HCT116 (cell line): ENCODE measurements at regions not wholly inside any gene's neighbourhood (a gene's known extent, or its start where the extent isn't known, plus 50 kb on each side); places are given as distances from the start of the nearest gene placed in this dataset.

Source experiments
- ATAC-seq: fragments of 200-7000 bp; cut with Tn5 transposase; 2 replicates; pipeline ENCODE4 v1.9.1; 2020; ENCODE audit warnings: mild to moderate bottlenecking, moderate library complexity
- BruUV-seq: library from RNA; stranded (reverse); fragments of 400-500 nt; replicated peaks from 2 replicates; lab custom pipeline; 2021; lab: Mats Ljungman, UMichigan
- CTCF ChIA-PET: fragments of 300-600 bp; sonication (Branson Sonifier 250); formaldehyde crosslinking; loops from one replicate; lab custom pipeline; 2021; ENCODE audit warnings: antibody characterized with exemption; lab: Charles Lee
- POLR2A ChIA-PET: fragments of 300-600, 350-600 bp; sonication (Branson Sonifier 250); formaldehyde crosslinking; loops from one replicate; lab custom pipeline; 2021; ENCODE audit warnings: antibody characterized with exemption; lab: Charles Lee
- RAD21 ChIA-PET, 2 experiments: fragments of 300-600 bp; sonication (Branson Sonifier 250); formaldehyde crosslinking; loops; one replicate each; lab custom pipeline; 2023; ENCODE audit warnings: low total read pairs in 2 of 2; ENCODE audit not compliant: uncharacterized antibody in 2 of 2, unreplicated experiment in 2 of 2, low non-redundant PET in 1 of 2; lab: Charles Lee
- DNase-seq: peaks from one replicate; pipeline ENCODE4 v3.0.0-alpha.2; 2010; ENCODE audit warnings: low read depth, low spot score
- H2AFZ ChIP-seq: fragments of 200-600 bp; shearing (Covaris generic), sonication (generic); 2 replicates; pipeline ENCODE4 v1.6.1; 2017; ENCODE audit warnings: low read depth, mixed run types, mixed read lengths, antibody characterized with exemption, low read length; ENCODE audit not compliant: poor library complexity, severe bottlenecking
- H3K27ac ChIP-seq: 2 replicates; pipeline ENCODE4 v1.5.1; 2012; ENCODE audit warnings: low read depth, low read length
- H3K27me3 ChIP-seq: fragments of 200-600 bp; sonication (generic); 2 replicates; pipeline ENCODE4 v1.6.1; 2016; ENCODE audit warnings: mixed run types, low read length, mixed read lengths; ENCODE audit not compliant: insufficient read depth
- H3K36me3 ChIP-seq, 2 experiments: fragments of 200-500 bp in 1 of 2; fragments of 200-600 bp in 1 of 2; sonication (Bioruptor generic) in 1 of 2; sonication (generic) in 1 of 2; 2 replicates each; pipeline versions ENCODE4 v1.5.1 to v1.6.1; 2014 to 2016; ENCODE audit warnings: low read length in 2 of 2, inconsistent platforms in 1 of 2, mixed read lengths in 1 of 2, mixed run types in 1 of 2; ENCODE audit not compliant: insufficient read depth in 2 of 2, control insufficient read depth in 1 of 2
- H3K4me1 ChIP-seq, 2 experiments: fragments of 200-600 bp in 1 of 2; sonication (generic) in 1 of 2; 2 replicates each; pipeline versions ENCODE4 v1.5.1 to v1.6.1; 2012 to 2017; ENCODE audit warnings: low read length in 2 of 2, inconsistent platforms in 1 of 2, mild to moderate bottlenecking in 1 of 2, mixed read lengths in 1 of 2, mixed run types in 1 of 2, moderate library complexity in 1 of 2; ENCODE audit not compliant: insufficient read depth in 2 of 2, control insufficient read depth in 1 of 2
- H3K4me2 ChIP-seq: fragments of 200-600 bp; sonication (generic); 2 replicates; pipeline ENCODE4 v1.6.1; 2017; ENCODE audit warnings: mixed run types, low read length, mixed read lengths
- H3K4me3 ChIP-seq, 2 experiments: fragments of 200-600 bp in 1 of 2; sonication (generic) in 1 of 2; replicated peaks in 1 of 2; 2 replicates each; pipeline ENCODE4 v1.5.1; 2011 to 2016; ENCODE audit warnings: low read length in 2 of 2, control low read depth in 1 of 2, low read depth in 1 of 2, mild to moderate bottlenecking in 1 of 2, mixed read lengths in 1 of 2, mixed run types in 1 of 2
- H3K79me2 ChIP-seq: fragments of 200-600 bp; sonication (generic); 2 replicates; pipeline ENCODE4 v1.6.1; 2017; ENCODE audit warnings: mild to moderate bottlenecking, mixed run types, low read length, moderate library complexity, mixed read lengths; ENCODE audit not compliant: insufficient read depth
- H3K9ac ChIP-seq: fragments of 200-600 bp; sonication (generic); 2 replicates; pipeline ENCODE4 v1.6.1; 2016; ENCODE audit warnings: low read length, mixed read lengths
- H3K9me2 ChIP-seq: fragments of 200-600 bp; sonication (generic), shearing (Covaris generic); 2 replicates; pipeline ENCODE4 v1.6.1; 2017; ENCODE audit warnings: mixed run types, mild to moderate bottlenecking, moderate library complexity; ENCODE audit not compliant: insufficient read depth
- H3K9me3 ChIP-seq, 2 experiments: fragments of 200-500 bp in 1 of 2; fragments of 200-600 bp in 1 of 2; sonication (Bioruptor generic) in 1 of 2; sonication (generic) in 1 of 2; 2 replicates each; pipeline ENCODE4 v1.6.1; 2014 to 2017; ENCODE audit warnings: low read length in 2 of 2, mixed read lengths in 2 of 2, inconsistent platforms in 1 of 2, low read depth in 1 of 2, mild to moderate bottlenecking in 1 of 2, mixed run types in 1 of 2, moderate library complexity in 1 of 2; ENCODE audit not compliant: control insufficient read depth in 1 of 2, insufficient read depth in 1 of 2
- H4K20me1 ChIP-seq: fragments of 200-600 bp; sonication (generic), shearing (Covaris generic); 2 replicates; pipeline ENCODE4 v1.6.1; 2017; ENCODE audit warnings: mixed run types, mild to moderate bottlenecking, moderate library complexity; ENCODE audit not compliant: insufficient read depth
- ATF3 ChIP-seq: IDR thresholded peaks from 2 replicates; pipeline ENCODE4 v1.6.1; 2012
- CEBPB ChIP-seq: IDR thresholded peaks from 2 replicates; pipeline ENCODE4 v1.6.1; 2012; ENCODE audit warnings: low read depth
- EGR1 ChIP-seq: IDR thresholded peaks from 2 replicates; pipeline ENCODE4 v1.6.1; 2012; ENCODE audit warnings: low read depth
- ELF1 ChIP-seq: IDR thresholded peaks from 2 replicates; pipeline ENCODE4 v1.6.1; 2012; ENCODE audit warnings: low read depth, borderline replicate concordance
- EZH2phosphoT487 ChIP-seq: fragments of 200-600 bp; IDR thresholded peaks from 2 replicates; pipeline ENCODE4 v1.6.1; 2018; ENCODE audit warnings: antibody characterized with exemption, borderline replicate concordance
- FOSL1 ChIP-seq: IDR thresholded peaks from 2 replicates; pipeline ENCODE4 v1.6.1; 2012; ENCODE audit warnings: low read depth
- JUND ChIP-seq: IDR thresholded peaks from 2 replicates; pipeline ENCODE4 v1.6.1; 2012
- MAX ChIP-seq: IDR thresholded peaks from 2 replicates; pipeline ENCODE4 v1.6.1; 2012
- POLR2A ChIP-seq: IDR thresholded peaks from 2 replicates; pipeline ENCODE4 v1.7.0; 2011; ENCODE audit warnings: borderline replicate concordance; ENCODE audit not compliant: insufficient read depth, insufficient read length; ENCODE audit errors: extremely low read depth
- RAD21 ChIP-seq: IDR thresholded peaks from 2 replicates; pipeline ENCODE4 v1.6.1; 2012; ENCODE audit warnings: low read depth, mild to moderate bottlenecking
- REST ChIP-seq: IDR thresholded peaks from 2 replicates; pipeline ENCODE4 v1.6.1; 2012; ENCODE audit warnings: low read depth
- SIN3A ChIP-seq: IDR thresholded peaks from 2 replicates; pipeline ENCODE4 v1.6.1; 2012; ENCODE audit warnings: low read depth
- SP1 ChIP-seq: IDR thresholded peaks from 2 replicates; pipeline ENCODE4 v1.6.1; 2012; ENCODE audit warnings: low read depth
- SRF ChIP-seq: IDR thresholded peaks from 2 replicates; pipeline ENCODE4 v1.6.1; 2012; ENCODE audit warnings: low read depth
- TCF7L2 ChIP-seq: IDR thresholded peaks from 2 replicates; pipeline ENCODE4 v1.7.0; 2011; ENCODE audit warnings: borderline replicate concordance, inconsistent platforms; ENCODE audit not compliant: insufficient read depth, insufficient read length; ENCODE audit errors: extremely low read depth
- YY1 ChIP-seq: IDR thresholded peaks from 2 replicates; pipeline ENCODE4 v1.6.1; 2011; ENCODE audit warnings: low read length, low read depth, moderate library complexity, mild to moderate bottlenecking; ENCODE audit not compliant: insufficient replicate concordance; ENCODE audit errors: extremely low read depth
- ZFX ChIP-seq: fragments of 450-650 bp; IDR thresholded peaks from 2 replicates; pipeline ENCODE4 v1.6.1; 2017
- ZNF274 ChIP-seq: fragments of 200-500 bp; sonication (Bioruptor generic); IDR thresholded peaks from 2 replicates; pipeline ENCODE4 v1.6.1; 2014; ENCODE audit warnings: mild to moderate bottlenecking, low read depth, low read length, inconsistent platforms
- intact Hi-C: fragments of 100-400 bp; cut with micrococcal nuclease; formaldehyde crosslinking; loops from 2 replicates; pipeline ENCODE4 v1.10.0; 2022
- TF ChIP-seq, protein P1 (sequence below): IDR thresholded peaks from 2 replicates; pipeline ENCODE4 v1.6.1; 2011; ENCODE audit warnings: mild to moderate bottlenecking, low read length, moderate library complexity; ENCODE audit not compliant: insufficient replicate concordance; ENCODE audit errors: extremely low read depth

- H3K9ac ChIP-seq: no peak overlapping the region
- no peaks in the 10 kb centered on the region for H3K79me2 ChIP-seq
- no peaks in the 10 kb centered on the region for H3K36me3 ChIP-seq
- no peak overlapping the region for H2AFZ ChIP-seq
- no peak overlapping the region for H3K4me3 ChIP-seq
- POLR2A ChIA-PET: no interaction called here
- no peaks in the 10 kb centered on the region for H3K9me3 ChIP-seq
- H4K20me1 ChIP-seq: no peaks in the 10 kb centered on the region
- H3K27ac ChIP-seq: no peak overlapping the region
- intact Hi-C loops: no loop called here
- no peaks in the 10 kb centered on the region for H3K9me2 ChIP-seq
- CTCF ChIA-PET: no interaction called here
- H3K27me3 ChIP-seq: peaks cover 3% of the 10 kb centered on the region; the same call in 1 of the 2 replicates
- RAD21 ChIA-PET: no interaction called here
- no peak overlapping the region for H3K4me2 ChIP-seq
- DNase-seq (no peak), ATAC-seq (no peak)
- BruUV-seq: no TSS peak
- no peak for TF ChIP-seq EZH2phosphoT487
- TF ChIP-seq ZFX: no peak
- no peak for TF ChIP-seq MAX
- TF ChIP-seq REST: no peak
- TF ChIP-seq EGR1: no peak
- TF ChIP-seq FOSL1: no peak
- no peak for TF ChIP-seq POLR2A
- no peak for TF ChIP-seq TCF7L2
- no peak for TF ChIP-seq RAD21
- TF ChIP-seq ZNF274: no peak
- TF ChIP-seq CEBPB: no peak
- no peak for TF ChIP-seq SIN3A
- no peak for TF ChIP-seq SRF
- TF ChIP-seq, protein P1, sequence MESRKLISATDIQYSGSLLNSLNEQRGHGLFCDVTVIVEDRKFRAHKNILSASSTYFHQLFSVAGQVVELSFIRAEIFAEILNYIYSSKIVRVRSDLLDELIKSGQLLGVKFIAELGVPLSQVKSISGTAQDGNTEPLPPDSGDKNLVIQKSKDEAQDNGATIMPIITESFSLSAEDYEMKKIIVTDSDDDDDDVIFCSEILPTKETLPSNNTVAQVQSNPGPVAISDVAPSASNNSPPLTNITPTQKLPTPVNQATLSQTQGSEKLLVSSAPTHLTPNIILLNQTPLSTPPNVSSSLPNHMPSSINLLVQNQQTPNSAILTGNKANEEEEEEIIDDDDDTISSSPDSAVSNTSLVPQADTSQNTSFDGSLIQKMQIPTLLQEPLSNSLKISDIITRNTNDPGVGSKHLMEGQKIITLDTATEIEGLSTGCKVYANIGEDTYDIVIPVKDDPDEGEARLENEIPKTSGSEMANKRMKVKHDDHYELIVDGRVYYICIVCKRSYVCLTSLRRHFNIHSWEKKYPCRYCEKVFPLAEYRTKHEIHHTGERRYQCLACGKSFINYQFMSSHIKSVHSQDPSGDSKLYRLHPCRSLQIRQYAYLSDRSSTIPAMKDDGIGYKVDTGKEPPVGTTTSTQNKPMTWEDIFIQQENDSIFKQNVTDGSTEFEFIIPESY: no peak
- no peak for TF ChIP-seq SP1
- TF ChIP-seq ATF3: no peak
- no peak for TF ChIP-seq ELF1
- TF ChIP-seq JUND: no peak
- no peak for TF ChIP-seq YY1
- TF ChIP-seq, all 23 proteins: peak for 0
- no peaks in the 10 kb centered on the region for H3K4me1 ChIP-seq
Measured at GRCh38 chr12:131312793-131313545, 359.3 kb downstream of the ADGRD1 start.
